ENCODE measurements at regions not wholly inside any gene's neighbourhood (a gene's known extent, or its start where the extent isn't known, plus 50 kb on each side); places are given as distances from the start of the nearest gene placed in this dataset.

DNA sequence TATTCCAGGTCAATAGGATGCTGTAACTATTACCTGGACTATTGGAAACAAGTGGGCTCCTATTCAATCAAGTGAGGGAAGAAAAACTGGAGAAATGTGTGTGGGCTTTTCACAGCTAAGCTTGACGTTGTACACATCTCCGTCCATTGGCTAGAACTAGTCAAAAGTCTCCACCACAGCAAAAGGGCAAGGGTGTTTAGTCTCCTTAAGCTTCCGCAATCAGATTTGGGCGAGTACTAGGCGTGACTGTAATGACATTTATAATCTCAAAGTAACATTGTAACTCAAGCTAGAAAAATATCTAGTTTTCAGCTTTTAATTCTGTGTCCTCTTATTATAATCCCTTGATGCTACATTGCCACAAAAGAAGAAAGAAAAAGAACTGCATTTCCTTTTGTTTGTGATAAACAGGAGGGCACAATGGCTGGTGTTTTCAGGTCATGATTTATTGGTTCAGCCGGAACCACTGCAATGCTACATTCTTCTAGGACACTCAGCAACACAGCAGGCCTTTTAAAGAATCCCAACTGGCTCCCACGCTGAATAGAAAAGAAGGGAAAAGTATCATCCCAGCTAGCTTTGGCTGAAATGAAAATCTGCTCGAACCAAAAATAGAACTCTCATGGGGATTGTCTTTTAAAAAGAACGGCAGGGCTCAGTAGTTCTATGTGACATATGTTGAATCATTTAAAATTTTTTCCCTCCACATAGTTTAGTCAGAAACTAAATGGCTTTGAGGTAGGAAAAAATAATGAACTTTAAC is 387.7 kb downstream of the BTBD3 start:
- TF ChIP-seq, protein P1, sequence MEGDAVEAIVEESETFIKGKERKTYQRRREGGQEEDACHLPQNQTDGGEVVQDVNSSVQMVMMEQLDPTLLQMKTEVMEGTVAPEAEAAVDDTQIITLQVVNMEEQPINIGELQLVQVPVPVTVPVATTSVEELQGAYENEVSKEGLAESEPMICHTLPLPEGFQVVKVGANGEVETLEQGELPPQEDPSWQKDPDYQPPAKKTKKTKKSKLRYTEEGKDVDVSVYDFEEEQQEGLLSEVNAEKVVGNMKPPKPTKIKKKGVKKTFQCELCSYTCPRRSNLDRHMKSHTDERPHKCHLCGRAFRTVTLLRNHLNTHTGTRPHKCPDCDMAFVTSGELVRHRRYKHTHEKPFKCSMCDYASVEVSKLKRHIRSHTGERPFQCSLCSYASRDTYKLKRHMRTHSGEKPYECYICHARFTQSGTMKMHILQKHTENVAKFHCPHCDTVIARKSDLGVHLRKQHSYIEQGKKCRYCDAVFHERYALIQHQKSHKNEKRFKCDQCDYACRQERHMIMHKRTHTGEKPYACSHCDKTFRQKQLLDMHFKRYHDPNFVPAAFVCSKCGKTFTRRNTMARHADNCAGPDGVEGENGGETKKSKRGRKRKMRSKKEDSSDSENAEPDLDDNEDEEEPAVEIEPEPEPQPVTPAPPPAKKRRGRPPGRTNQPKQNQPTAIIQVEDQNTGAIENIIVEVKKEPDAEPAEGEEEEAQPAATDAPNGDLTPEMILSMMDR (IDR thresholded peaks at IDR 0.05): no peak
- no peak overlapping the region for H3K27ac ChIP-seq

GRCh38 chr20:12306107-12306506 is 388.4 kb downstream of the BTBD3 start:
- H3K4me3 ChIP-seq: no peak overlapping the region
- no peaks in the 10 kb centered on the region for H3K4me1 ChIP-seq
- H3K27ac ChIP-seq: no peak overlapping the region
- TF ChIP-seq, protein P1 (IDR thresholded peaks at IDR 0.05): no peak
- DNase-seq: no peak
- no peaks in the 10 kb centered on the region for H3K27me3 ChIP-seq
- intact Hi-C loops (cut with DNase I): no loop called here
- H3K36me3 ChIP-seq: no peaks in the 10 kb centered on the region
- H3K9ac ChIP-seq (ENCODE audit: low read depth in 2 of 2, low read length in 2 of 2): no peak overlapping the region
- no peaks in the 10 kb centered on the region for H3K9me3 ChIP-seq

More for the DNA sequence above, 387.7 kb downstream of the BTBD3 start:
- no peak overlapping the region for H3K4me3 ChIP-seq
- no peaks in the 10 kb centered on the region for H3K4me1 ChIP-seq
- intact Hi-C loops (cut with DNase I): no loop called here
- no peaks in the 10 kb centered on the region for H3K27me3 ChIP-seq
- no peaks in the 10 kb centered on the region for H3K36me3 ChIP-seq
- H3K9me3 ChIP-seq: no peaks in the 10 kb centered on the region
- no peak overlapping the region for H3K9ac ChIP-seq (ENCODE audit: low read depth in 2 of 2, low read length in 2 of 2)
- no peak for DNase-seq

DNA sequence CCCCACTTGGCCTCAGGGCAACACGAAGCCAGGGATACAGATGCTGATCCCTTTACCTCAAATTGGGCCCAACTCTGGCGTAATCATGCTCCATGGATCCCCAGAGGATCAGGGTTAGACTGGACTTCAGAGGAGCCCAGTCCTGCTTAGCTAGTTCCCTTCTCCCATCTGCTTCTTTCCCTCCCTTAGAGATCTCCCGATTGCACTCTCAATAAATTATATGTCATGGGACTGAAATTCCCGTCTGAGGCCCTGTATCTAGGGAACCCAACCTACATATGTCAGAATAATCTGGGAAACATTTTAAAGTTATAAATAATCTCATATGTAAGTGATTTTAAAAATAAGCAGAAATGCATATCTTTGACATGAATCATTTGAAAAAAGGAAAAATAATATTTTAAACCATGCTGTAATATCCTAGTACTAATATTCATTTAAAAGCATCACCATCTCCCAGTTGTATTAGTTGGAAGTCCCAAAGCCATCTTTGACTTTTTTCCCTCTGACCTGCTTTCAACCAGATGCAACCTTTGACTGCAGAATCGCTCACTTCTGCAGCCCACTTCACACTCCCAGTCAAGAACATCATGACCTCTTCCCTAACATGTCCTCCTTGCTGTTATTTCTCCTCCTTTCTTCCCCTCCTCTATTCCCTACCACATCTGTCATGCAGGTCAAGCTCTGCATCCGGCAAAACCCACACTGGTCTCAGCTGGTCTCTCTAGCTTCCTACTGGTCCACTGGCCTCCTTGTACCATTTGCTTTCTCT is 393.6 kb downstream of the BTBD3 start:
- H3K36me3 ChIP-seq: no peaks in the 10 kb centered on the region
- no peak overlapping the region for H3K9ac ChIP-seq (ENCODE audit: low read depth in 2 of 2, low read length in 2 of 2)
- DNase-seq: no peak
- intact Hi-C loops (cut with DNase I): no loop called here
- no peak overlapping the region for H3K4me3 ChIP-seq
- H3K27me3 ChIP-seq: no peaks in the 10 kb centered on the region
- no peak overlapping the region for H3K27ac ChIP-seq
- no peaks in the 10 kb centered on the region for H3K4me1 ChIP-seq
- TF ChIP-seq, protein P1 (IDR thresholded peaks at IDR 0.05): no peak
- no peaks in the 10 kb centered on the region for H3K9me3 ChIP-seq

GRCh38 chr20:12315652-12316051 is 398.0 kb downstream of the BTBD3 start:
- DNase-seq: no peak
- Histone ChIP-seq H3K4me1 (no peaks in the 10 kb centered on the region), H3K9me3 (no peaks in the 10 kb centered on the region), H3K27me3 (no peaks in the 10 kb centered on the region), H3K9ac (ENCODE audit: low read depth in 2 of 2, low read length in 2 of 2) (no peak overlapping the region), H3K36me3 (no peaks in the 10 kb centered on the region), H3K4me3 (no peak overlapping the region), H3K27ac (no peak overlapping the region)
- TF ChIP-seq, protein P1 (IDR thresholded peaks at IDR 0.05): no peak
- intact Hi-C loops (cut with DNase I): no loop called here

- H3K27me3 ChIP-seq: no peaks in the 10 kb centered on the region
- intact Hi-C loops (cut with DNase I): no loop called here
- no peaks in the 10 kb centered on the region for H3K4me1 ChIP-seq
- H3K9me3 ChIP-seq: no peaks in the 10 kb centered on the region
- TF ChIP-seq, protein P1 (IDR thresholded peaks at IDR 0.05): no peak
- H3K27ac ChIP-seq: no peak overlapping the region
- H3K4me3 ChIP-seq: no peak overlapping the region
- no peaks in the 10 kb centered on the region for H3K36me3 ChIP-seq
- no peak overlapping the region for H3K9ac ChIP-seq (ENCODE audit: low read depth in 2 of 2, low read length in 2 of 2)
- DNase-seq: no peak
These were observed 399.1 kb downstream of the BTBD3 start for GRCh38 chr20:12316794-12317193.
